Activated naive CD8-positive, alpha-beta T cell treated with anti-CD3 and anti-CD28 coated beads, Interleukin-2, amount 10 ng/mL, durations not matched to agents 7 days and 5 days (primary cell): ENCODE measurements at regions not wholly inside any gene's neighbourhood (a gene's known extent, or its start where the extent isn't known, plus 50 kb on each side); places are given as distances from the start of the nearest gene placed in this dataset.

Experiments
- ATAC-seq: fragments of 150-1000 bp; cut with Tn5 transposase; one replicate; pipeline ENCODE4 v1.10.0; 2021; ENCODE audit warnings: low read depth, moderate library complexity
- POLR2A ChIA-PET: fragments of 350-600 bp; sonication (Branson Sonifier 250); formaldehyde crosslinking; loops from one replicate; lab custom pipeline; 2021; ENCODE audit warnings: antibody characterized with exemption; lab: Charles Lee
- DNase-seq: peaks from one replicate; pipeline ENCODE4 v3.0.0; 2021
- H3K27ac Mint-ChIP-seq: one replicate; pipeline ENCODE4 v1.8.0; 2022; ENCODE audit warnings: mild to moderate bottlenecking, mixed read lengths
- H3K27me3 Mint-ChIP-seq: one replicate; pipeline ENCODE4 v1.8.0; 2022; ENCODE audit warnings: mild to moderate bottlenecking, moderate library complexity, mixed read lengths
- H3K36me3 Mint-ChIP-seq: one replicate; pipeline ENCODE4 v1.8.0; 2021; ENCODE audit warnings: mild to moderate bottlenecking, mixed read lengths
- H3K4me1 Mint-ChIP-seq: one replicate; pipeline ENCODE4 v1.8.0; 2021; ENCODE audit warnings: mixed read lengths
- H3K4me3 Mint-ChIP-seq: one replicate; pipeline ENCODE4 v1.8.0; 2022; ENCODE audit warnings: mild to moderate bottlenecking, moderate library complexity, mixed read lengths
- H3K9me3 Mint-ChIP-seq: one replicate; pipeline ENCODE4 v1.8.0; 2021; ENCODE audit warnings: mixed read lengths

DNA sequence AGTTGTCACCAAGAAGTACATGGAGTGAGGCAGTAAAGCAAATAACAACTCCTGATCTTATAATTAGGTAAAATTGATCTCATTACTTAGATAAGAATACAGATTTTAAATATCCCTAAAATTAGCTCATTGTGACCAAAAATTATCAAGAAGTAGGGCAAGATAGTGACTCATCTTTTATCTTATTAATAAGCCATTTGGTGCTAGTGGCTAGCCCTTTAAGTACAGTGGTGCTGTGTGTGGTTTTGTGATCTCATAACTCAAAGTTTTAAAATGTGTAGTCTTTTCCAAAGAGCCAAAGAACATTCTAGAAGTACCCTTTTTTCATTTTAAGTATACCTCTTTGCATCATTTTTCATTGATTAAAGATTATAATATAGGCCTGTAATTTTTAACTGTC is 569.4 kb upstream of the SETBP1 start:
- DNase-seq (no peak), ATAC-seq (no peak)
- no peaks in the 10 kb centered on the region for H3K27me3 Mint-ChIP-seq
- no peaks in the 10 kb centered on the region for H3K36me3 Mint-ChIP-seq
- no peaks in the 10 kb centered on the region for H3K9me3 Mint-ChIP-seq
- POLR2A ChIA-PET = no interaction called here
- no peak overlapping the region for H3K4me3 Mint-ChIP-seq
- no peak overlapping the region for H3K27ac Mint-ChIP-seq
- H3K4me1 Mint-ChIP-seq = no peaks in the 10 kb centered on the region

DNA sequence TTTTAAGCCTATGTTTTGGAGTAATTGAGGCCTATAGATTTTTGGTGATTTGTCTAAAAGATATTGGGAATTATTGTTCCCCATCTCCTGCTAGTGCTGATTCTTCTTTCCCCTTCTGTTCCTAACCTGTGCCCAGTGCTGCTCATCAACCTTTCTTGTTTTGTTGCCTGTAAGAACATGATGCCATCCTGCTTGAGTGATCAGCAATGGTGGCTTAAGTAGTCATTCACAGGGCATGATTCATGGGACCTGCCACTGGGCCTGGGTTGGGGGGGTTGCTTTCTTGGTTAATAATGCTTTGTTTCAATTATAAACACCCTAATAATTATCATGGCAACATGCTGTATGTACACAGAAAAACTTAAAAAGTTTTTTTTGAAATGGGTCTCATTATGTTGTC is 562.9 kb upstream of the SETBP1 start:
- POLR2A ChIA-PET = no interaction called here
- Mint-ChIP-seq H3K36me3 (no peaks in the 10 kb centered on the region), H3K27ac (no peak overlapping the region), H3K9me3 (no peaks in the 10 kb centered on the region), H3K4me3 (no peak overlapping the region), H3K4me1 (no peaks in the 10 kb centered on the region), H3K27me3 (no peaks in the 10 kb centered on the region)
- no peak for ATAC-seq
- no peak for DNase-seq

DNA sequence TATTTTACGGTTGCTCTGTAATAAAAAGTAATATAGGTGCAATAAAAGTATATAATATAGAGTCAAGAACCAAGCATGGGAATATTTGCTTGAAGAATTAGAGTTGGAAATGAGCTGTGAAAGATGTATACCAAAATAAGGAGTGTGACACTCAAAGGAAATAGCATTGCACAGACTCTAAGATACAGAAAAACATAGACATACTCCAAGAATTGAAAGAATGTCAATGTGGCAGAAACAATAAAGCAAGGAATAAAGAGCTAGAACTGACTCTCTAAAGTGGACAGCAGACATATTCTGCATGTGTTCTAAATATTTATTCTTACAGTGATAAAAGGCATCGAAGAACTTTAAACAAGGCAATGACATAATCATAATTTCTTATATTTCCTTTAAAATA is 561.1 kb upstream of the SETBP1 start:
- POLR2A ChIA-PET = no interaction called here
- Mint-ChIP-seq H3K36me3 (no peaks in the 10 kb centered on the region), H3K9me3 (no peaks in the 10 kb centered on the region), H3K4me3 (no peak overlapping the region), H3K4me1 (no peaks in the 10 kb centered on the region), H3K27me3 (no peaks in the 10 kb centered on the region), H3K27ac (no peak overlapping the region)
- DNase-seq (no peak), ATAC-seq (no peak)

DNA sequence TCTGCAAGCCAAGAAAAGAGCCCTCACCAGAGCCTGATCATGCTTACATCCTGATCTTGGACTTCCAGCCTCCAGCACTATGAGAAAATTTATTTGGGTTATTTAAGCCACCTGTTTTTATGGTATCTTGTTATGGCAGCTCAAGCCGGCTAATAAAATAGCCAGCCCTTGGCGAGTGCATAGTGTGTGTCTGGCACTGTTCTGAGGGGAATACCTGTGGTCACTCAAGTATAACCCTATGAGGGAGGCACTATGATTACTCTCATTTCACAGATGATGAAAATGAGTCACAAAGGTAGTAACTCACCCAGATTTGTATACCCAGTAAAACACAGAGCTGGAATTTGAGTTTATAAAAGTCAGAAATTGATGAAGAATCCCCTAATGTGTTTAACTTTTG is 556.9 kb upstream of the SETBP1 start:
- no peak overlapping the region for H3K27ac Mint-ChIP-seq
- ATAC-seq (no peak), DNase-seq (no peak)
- no peak overlapping the region for H3K4me3 Mint-ChIP-seq
- no peaks in the 10 kb centered on the region for H3K4me1 Mint-ChIP-seq
- no peaks in the 10 kb centered on the region for H3K27me3 Mint-ChIP-seq
- H3K36me3 Mint-ChIP-seq = no peaks in the 10 kb centered on the region
- H3K9me3 Mint-ChIP-seq = no peaks in the 10 kb centered on the region
- POLR2A ChIA-PET = no interaction called here

DNA sequence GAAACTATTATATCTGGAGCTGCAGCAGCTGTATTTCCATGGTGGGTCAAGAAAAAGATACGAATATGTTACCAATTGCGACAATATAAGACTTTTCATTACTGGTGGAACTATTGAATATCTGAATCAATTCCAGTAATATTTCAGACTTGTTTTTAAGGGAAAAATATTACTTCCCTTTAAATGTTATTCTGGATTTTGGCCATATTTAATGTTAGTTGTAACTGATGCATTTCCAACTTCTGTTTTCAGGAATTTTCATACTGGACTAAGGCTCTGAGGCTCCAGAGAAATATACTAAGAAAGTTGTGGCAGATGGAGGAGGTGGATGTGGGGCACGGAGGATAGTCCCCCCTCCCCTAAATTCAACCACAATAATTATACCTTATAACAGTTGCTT is 555.2 kb upstream of the SETBP1 start:
- Mint-ChIP-seq H3K4me1 (no peaks in the 10 kb centered on the region), H3K36me3 (no peaks in the 10 kb centered on the region), H3K27ac (no peak overlapping the region), H3K4me3 (no peak overlapping the region), H3K9me3 (no peaks in the 10 kb centered on the region), H3K27me3 (no peaks in the 10 kb centered on the region)
- DNase-seq (no peak), ATAC-seq (no peak)
- POLR2A ChIA-PET = no interaction called here

DNA sequence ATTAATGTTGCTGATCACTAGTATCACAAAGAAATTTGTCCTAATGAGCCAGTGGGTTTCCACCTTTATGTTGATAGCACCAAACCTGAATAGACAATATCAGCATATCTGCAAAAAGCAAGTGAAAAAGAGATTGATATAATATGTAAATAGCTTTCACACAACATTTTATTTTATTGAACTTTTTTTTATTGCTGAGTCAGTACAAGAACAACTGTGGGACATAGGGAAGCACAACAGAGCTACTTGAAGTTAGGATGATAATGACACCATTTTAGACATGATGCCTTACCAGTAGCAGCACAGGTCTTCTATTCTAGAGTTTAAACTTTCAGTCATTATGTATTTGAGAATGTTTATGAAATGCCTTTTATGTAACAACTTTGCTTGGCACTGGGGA is 554.1 kb upstream of the SETBP1 start:
- POLR2A ChIA-PET = no interaction called here

DNA sequence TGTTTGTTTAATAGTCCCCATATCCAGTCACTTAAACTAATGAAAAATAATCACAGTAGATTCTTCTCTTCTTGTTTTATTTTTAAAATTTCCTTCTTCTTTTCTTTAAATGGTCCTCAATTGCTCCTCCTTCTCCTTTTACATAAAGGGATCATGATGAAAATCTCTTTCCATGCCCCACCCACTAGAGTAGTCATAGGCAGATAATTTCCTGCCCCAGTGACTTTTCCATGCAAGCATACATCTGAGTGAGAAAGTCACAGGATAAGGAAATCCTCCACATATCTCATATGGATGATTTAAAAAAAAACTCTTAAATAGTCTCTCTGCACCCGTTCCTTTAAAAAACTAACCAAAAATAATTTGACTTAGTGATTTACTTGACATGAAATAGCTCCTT is 552.3 kb upstream of the SETBP1 start:
- Mint-ChIP-seq H3K9me3 (no peaks in the 10 kb centered on the region), H3K27me3 (peaks cover 1% of the 10 kb centered on the region), H3K4me1 (no peaks in the 10 kb centered on the region), H3K36me3 (no peaks in the 10 kb centered on the region), H3K27ac (no peak overlapping the region), H3K4me3 (no peak overlapping the region)
- no peak for ATAC-seq
- no peak for DNase-seq
- POLR2A ChIA-PET = no interaction called here

More for the DNA sequence above, 554.1 kb upstream of the SETBP1 start:
- H3K36me3 Mint-ChIP-seq = no peaks in the 10 kb centered on the region
- ATAC-seq = no peak
- H3K27ac Mint-ChIP-seq = no peak overlapping the region
- DNase-seq = no peak
- no peak overlapping the region for H3K4me3 Mint-ChIP-seq
- no peaks in the 10 kb centered on the region for H3K9me3 Mint-ChIP-seq
- H3K27me3 Mint-ChIP-seq = no peaks in the 10 kb centered on the region
- H3K4me1 Mint-ChIP-seq = no peaks in the 10 kb centered on the region

DNA sequence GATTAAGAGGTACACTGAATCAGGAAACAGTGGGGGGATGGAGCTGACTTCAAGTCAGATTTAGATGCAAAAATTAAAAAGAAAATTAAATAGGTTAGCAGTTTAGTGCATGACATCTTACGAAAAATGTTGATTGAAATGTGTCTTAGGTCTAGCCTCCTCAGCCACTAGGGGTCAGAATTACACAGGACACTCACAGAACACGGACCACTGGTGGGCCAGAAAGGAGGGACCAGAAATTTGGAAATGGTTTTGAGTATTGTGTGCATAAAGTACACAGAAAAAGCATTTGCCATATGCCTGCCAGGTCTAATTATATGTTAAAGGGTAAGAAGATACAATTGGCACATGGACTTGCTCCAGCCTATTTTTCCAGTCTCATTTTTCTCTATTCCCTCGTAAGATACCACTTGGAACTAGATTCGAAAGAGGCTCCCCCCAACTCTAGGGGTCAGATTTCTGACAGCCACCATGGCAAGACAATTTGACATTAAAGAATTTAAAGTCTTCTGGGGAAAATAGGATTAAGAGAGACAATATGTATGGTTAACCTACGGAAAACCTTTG is 550.2 kb upstream of the SETBP1 start:
- Mint-ChIP-seq H3K4me1 (no peaks in the 10 kb centered on the region), H3K27me3 (peaks cover 1% of the 10 kb centered on the region), H3K36me3 (no peaks in the 10 kb centered on the region), H3K9me3 (no peaks in the 10 kb centered on the region), H3K4me3 (no peak overlapping the region), H3K27ac (no peak overlapping the region)
- DNase-seq (no peak), ATAC-seq (no peak)
- POLR2A ChIA-PET = no interaction called here

DNA sequence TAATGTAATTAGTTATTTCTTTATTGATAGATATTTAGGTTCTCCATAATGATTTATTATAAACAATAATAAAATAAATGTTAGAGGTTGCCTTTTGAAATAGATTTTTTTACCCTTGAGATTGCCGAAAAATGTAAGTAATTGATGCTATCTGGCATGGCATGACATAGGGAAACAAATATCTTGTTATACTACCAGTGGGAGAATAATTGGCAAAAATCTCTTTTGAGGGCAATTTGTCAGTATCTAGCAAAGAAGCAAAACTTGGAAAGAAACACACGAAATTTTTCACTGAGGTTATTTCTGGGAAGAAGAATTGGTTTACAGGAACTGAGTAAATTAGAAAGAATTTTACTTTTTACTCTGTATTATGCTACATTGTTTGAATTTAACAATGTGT is 547.2 kb upstream of the SETBP1 start:
- DNase-seq (no peak), ATAC-seq (no peak)
- H3K27me3 Mint-ChIP-seq = peaks cover 1% of the 10 kb centered on the region
- H3K9me3 Mint-ChIP-seq = no peaks in the 10 kb centered on the region
- H3K4me3 Mint-ChIP-seq = no peak overlapping the region
- no peaks in the 10 kb centered on the region for H3K36me3 Mint-ChIP-seq
- H3K27ac Mint-ChIP-seq = no peak overlapping the region
- no peaks in the 10 kb centered on the region for H3K4me1 Mint-ChIP-seq
- POLR2A ChIA-PET = no interaction called here

DNA sequence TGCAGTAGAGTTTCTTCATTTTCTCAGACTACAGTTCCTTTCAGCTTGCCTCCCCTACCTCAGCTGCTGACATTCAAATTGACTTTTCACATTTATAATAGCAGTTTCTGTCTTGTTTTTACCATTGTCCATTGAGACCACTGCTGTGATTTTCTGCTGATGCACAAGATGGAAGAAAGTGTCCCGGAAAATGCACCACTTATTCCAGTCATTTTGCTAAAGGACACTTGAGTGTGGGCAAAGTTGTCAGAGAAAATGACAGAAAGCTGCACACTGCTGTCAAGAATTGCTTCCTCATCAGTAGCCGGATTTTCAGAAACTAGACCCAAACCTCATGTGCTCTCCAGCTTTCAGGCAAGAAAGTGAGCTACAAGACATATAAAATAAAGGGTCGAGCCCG is 546.2 kb upstream of the SETBP1 start:
- POLR2A ChIA-PET = no interaction called here
- H3K27ac Mint-ChIP-seq = no peak overlapping the region
- DNase-seq = no peak
- no peaks in the 10 kb centered on the region for H3K9me3 Mint-ChIP-seq
- no peaks in the 10 kb centered on the region for H3K36me3 Mint-ChIP-seq
- H3K27me3 Mint-ChIP-seq = peaks cover 1% of the 10 kb centered on the region
- H3K4me3 Mint-ChIP-seq = no peak overlapping the region
- no peak for ATAC-seq
- H3K4me1 Mint-ChIP-seq = no peaks in the 10 kb centered on the region

DNA sequence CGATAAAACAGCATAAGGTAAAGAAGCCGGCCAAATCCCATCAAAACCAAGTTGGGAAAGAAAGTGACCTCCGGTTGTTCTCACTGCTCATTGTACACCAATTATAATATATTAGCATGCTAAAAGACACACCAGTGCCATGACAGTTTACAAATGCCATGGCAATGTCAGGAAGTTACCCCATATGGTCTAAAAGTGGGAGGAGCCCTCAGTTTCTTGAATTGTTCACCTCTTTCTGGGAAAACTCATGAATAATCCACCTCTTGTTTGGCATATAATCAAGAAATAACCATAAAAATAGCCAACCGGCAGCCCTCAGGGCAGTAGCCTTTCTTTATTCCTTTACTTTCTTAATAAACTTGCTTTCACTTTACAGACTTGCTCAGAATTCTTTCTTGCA is 544.9 kb upstream of the SETBP1 start:
- Mint-ChIP-seq H3K4me3 (no peak overlapping the region), H3K27me3 (peaks cover 1% of the 10 kb centered on the region), H3K9me3 (no peaks in the 10 kb centered on the region), H3K4me1 (no peaks in the 10 kb centered on the region), H3K27ac (no peak overlapping the region), H3K36me3 (no peaks in the 10 kb centered on the region)
- no peak for ATAC-seq
- POLR2A ChIA-PET = no interaction called here
- DNase-seq = no peak

DNA sequence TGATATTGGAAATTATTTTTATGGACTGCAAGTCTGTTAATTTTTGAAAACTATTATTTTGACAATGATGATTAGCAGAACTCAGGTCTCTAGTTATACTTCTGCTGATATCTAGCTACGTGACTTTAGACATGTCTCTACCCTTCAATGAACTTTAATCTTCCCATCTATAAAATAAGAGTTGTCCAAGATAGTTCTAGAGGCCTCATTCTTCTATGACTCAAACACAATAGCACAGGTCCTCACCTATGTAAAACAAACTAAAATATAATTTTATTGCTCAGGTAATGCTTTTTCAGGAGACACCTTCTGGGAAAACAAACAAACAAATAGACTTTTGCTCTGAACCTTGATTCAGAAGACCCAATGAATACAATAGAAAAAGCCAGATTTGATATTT is 544.4 kb upstream of the SETBP1 start:
- ATAC-seq = no peak
- no peaks in the 10 kb centered on the region for H3K9me3 Mint-ChIP-seq
- no peak for DNase-seq
- H3K27me3 Mint-ChIP-seq = peaks cover 1% of the 10 kb centered on the region
- no peak overlapping the region for H3K4me3 Mint-ChIP-seq
- H3K27ac Mint-ChIP-seq = no peak overlapping the region
- H3K36me3 Mint-ChIP-seq = no peaks in the 10 kb centered on the region
- H3K4me1 Mint-ChIP-seq = no peaks in the 10 kb centered on the region
- POLR2A ChIA-PET = no interaction called here

DNA sequence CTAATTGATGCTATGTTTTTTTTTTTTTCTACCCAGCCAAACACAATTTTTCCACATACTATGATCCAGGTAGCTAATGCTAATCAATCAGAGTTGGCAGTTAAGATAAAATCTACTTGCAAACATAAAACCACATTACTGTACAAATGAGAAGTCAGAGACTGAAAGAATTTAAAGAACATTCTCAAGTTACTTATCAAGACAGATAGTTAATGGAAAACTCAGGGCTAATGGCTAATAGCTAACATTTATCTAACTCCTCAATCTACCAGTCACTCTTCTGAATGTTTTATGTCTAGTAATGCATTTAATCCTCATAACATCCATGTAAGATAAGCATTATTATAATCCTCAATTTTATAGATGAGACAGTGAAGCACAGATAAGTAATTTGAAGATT is 537.6 kb upstream of the SETBP1 start:
- Mint-ChIP-seq H3K9me3 (no peaks in the 10 kb centered on the region), H3K27ac (no peak overlapping the region), H3K27me3 (no peaks in the 10 kb centered on the region), H3K4me1 (no peaks in the 10 kb centered on the region), H3K36me3 (no peaks in the 10 kb centered on the region), H3K4me3 (no peak overlapping the region)
- POLR2A ChIA-PET = no interaction called here
- no peak for ATAC-seq
- DNase-seq = no peak

DNA sequence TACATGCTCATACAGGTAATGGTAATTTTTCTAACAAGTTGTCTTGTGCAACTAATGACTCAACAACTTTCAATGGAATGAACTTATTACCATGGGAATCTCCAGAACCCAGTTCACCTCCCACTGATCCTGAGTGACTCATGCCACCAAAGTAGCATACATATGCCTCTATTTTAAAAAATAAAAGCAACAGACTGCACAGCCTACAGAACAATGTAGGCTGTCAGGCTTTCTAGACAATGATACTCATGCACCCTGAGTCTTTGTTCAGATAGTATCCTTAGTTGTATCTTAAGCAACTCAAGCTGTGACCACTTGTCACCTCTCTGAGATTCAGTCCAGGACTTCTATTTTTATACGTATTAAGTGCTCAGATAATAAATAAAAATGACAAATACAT is 531.0 kb upstream of the SETBP1 start:
- ATAC-seq (no peak), DNase-seq (no peak)
- H3K4me3 Mint-ChIP-seq = no peak overlapping the region
- no peaks in the 10 kb centered on the region for H3K27me3 Mint-ChIP-seq
- no peak overlapping the region for H3K27ac Mint-ChIP-seq
- no peaks in the 10 kb centered on the region for H3K36me3 Mint-ChIP-seq
- no peaks in the 10 kb centered on the region for H3K4me1 Mint-ChIP-seq
- POLR2A ChIA-PET = no interaction called here
- H3K9me3 Mint-ChIP-seq = peaks cover 1% of the 10 kb centered on the region

DNA sequence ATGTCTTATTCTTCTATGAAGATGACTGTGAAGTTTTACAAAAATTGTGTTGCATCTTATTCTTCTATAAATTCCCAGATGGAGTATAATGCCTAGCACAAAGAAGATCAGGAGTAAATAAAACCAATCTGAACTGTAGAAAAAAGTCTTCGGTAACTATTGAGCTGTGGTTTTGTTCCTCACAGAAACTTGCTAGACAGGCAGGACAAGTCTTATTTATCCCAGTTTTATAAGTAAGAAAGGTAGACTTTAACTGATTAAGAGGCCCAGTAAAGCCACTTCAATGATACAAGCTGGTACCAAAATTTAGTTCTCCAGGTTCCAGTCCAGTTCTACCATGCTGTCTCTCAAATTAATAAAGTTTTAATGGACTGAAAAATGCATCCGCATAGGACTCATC is 526.7 kb upstream of the SETBP1 start:
- no peak for ATAC-seq
- Mint-ChIP-seq H3K27me3 (no peaks in the 10 kb centered on the region), H3K27ac (no peak overlapping the region), H3K9me3 (peaks cover 3% of the 10 kb centered on the region), H3K4me3 (no peak overlapping the region), H3K36me3 (no peaks in the 10 kb centered on the region), H3K4me1 (no peaks in the 10 kb centered on the region)
- no peak for DNase-seq
- POLR2A ChIA-PET = no interaction called here
